ENCODE measurements at regions not wholly inside any gene's neighbourhood (a gene's known extent, or its start where the extent isn't known, plus 50 kb on each side); places are given as distances from the start of the nearest gene placed in this dataset.

DNA sequence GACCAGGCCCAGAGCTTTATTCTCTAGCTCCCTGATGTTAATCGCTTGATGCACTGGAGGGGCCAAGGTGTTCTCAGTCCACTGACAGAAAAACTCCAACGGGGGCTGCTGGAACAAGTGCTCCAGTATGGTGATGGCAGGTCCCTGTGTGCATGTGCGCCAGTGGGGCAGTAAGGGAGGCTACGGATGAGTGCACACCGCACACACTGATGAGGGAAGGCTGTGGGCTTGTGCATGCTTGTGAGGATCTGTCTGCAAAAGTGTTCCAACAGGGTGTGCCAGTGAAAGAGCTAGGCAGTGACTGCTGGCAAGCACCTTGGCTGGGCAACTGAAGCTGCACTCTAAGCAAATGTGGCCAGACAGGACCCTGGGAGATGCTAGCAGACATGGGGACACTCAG lies 229.7 kb upstream of the FOXG1 start:
- TF ChIP-seq CTCF (conservative IDR thresholded peaks at IDR 0.05; ENCODE audit: low read depth, low read length), result no peak
- no peak overlapping the region for H3K4me3 ChIP-seq (ENCODE audit: low read length)
- DNase-seq (ENCODE audit: low read depth), result no peak

DNA sequence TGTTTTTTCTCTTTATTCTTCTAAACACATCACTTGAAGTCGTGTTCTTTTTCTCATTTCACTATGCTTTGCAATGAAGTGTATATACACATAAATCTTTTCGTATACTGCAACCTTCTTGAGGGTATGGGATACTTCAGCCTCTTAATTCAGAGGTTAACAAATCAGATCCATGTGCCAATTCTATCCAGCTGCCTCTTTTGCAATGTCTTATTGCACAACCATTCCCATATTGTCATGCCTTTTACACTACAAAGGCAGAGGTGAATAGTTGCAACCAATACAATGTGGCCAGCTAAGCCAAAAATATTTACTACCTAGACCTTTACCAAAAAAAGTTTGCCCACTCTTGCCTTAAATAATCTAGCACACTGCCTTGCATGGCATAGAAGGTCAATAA lies 224.5 kb upstream of the FOXG1 start:
- no peak for DNase-seq (ENCODE audit: low read depth)
- no peak overlapping the region for H3K4me3 ChIP-seq (ENCODE audit: low read length)
- TF ChIP-seq CTCF (conservative IDR thresholded peaks at IDR 0.05; ENCODE audit: low read depth, low read length), result no peak

DNA sequence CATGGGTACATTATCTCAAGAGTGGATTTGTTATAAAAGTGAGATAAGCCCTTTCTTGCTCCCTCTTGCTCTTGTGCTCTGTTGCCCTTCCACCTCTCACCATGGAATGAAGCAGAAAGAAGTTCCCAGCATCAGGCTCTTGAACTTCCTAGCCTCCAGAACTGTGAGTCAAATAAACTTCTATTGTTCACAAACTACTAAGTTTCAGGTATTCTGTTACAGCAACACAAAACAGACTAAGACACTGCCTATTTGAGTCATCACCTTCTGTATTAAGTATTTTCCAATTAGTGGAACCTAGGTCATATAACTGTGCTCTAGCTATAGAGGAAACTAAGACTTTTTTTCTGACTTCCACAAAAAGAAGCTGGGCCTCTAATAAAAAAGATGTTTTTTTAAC lies 201.2 kb upstream of the FOXG1 start:
- no peak for DNase-seq (ENCODE audit: low read depth)
- TF ChIP-seq CTCF (conservative IDR thresholded peaks at IDR 0.05; ENCODE audit: low read depth, low read length), result no peak
- H3K4me3 ChIP-seq (ENCODE audit: low read length), result no peak overlapping the region

GRCh38 chr14:28570391-28570790 lies 196.2 kb upstream of the FOXG1 start:
- no peak for DNase-seq (ENCODE audit: low read depth)
- no peak overlapping the region for H3K4me3 ChIP-seq (ENCODE audit: low read length)
- no peak for TF ChIP-seq CTCF (conservative IDR thresholded peaks at IDR 0.05; ENCODE audit: low read depth, low read length)

DNA sequence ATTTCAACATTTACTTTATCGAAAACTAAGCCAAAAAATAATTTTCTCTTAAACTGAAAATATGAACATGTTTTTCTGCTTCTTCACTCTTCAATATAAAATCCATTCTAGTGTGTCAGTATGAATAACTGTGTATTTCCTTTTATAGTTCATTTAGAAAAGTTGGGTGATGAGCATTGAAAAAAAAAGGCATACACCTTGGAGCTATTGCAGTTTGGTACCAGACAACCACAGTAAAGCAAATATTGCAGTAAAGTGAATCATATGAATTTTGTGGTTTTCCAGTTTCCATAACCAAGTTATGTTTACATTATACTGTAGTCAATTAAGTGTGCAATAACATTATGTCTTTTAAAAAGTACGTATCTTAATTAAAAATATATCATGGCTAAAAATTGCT lies 195.0 kb upstream of the FOXG1 start:
- no peak overlapping the region for H3K4me3 ChIP-seq (ENCODE audit: low read length)
- TF ChIP-seq CTCF (conservative IDR thresholded peaks at IDR 0.05; ENCODE audit: low read depth, low read length), result no peak
- DNase-seq (ENCODE audit: low read depth), result no peak

- no peak overlapping the region for H3K4me3 ChIP-seq (ENCODE audit: low read length)
- no peak for TF ChIP-seq CTCF (conservative IDR thresholded peaks at IDR 0.05; ENCODE audit: low read depth, low read length)
- no peak for DNase-seq (ENCODE audit: low read depth)
Observed at GRCh38 chr14:28576523-28576922, 190.1 kb upstream of the FOXG1 start.

DNA sequence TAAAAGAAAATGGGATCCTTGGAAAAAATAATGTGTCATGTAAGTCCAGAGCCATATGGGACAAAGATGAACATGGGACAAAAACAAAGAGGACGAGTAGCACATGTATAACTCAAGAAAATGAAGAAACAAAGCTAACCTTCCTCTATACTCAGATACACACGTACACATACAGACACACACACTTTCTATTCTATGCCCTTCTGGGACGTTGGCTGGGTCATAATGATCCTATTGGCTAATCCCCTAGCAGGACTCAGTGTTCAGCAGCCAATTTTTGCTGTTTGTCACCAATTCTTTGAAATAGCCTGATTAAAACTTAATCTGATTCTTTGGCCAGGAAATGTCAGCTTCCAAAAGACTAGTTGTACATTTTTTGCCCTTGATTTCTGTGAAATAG lies 189.4 kb upstream of the FOXG1 start:
- TF ChIP-seq CTCF (conservative IDR thresholded peaks at IDR 0.05; ENCODE audit: low read depth, low read length), result no peak
- no peak overlapping the region for H3K4me3 ChIP-seq (ENCODE audit: low read length)
- no peak for DNase-seq (ENCODE audit: low read depth)
